ENCODE measurements at regions not wholly inside any gene's neighbourhood (a gene's known extent, or its start where the extent isn't known, plus 50 kb on each side); places are given as distances from the start of the nearest gene placed in this dataset.

DNA sequence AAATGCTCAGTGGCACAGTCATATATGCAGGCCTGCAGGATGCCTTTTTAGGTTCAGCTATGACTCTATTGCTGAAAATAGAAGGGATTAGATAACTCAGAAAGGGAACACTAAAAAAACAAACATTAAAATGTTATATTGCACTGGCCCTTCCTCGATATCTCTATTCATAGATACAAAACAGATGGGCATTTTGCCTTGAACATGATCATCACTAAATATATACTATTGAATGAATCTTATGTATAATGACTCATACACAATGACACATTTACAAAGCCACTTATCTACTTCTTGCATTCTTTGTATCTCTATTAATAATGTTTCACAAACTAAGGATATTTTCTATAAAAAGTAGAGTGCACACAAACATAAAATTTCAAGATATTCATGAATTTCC is 2352.8 kb upstream of the RAG2 start:
- TF ChIP-seq, protein P1, sequence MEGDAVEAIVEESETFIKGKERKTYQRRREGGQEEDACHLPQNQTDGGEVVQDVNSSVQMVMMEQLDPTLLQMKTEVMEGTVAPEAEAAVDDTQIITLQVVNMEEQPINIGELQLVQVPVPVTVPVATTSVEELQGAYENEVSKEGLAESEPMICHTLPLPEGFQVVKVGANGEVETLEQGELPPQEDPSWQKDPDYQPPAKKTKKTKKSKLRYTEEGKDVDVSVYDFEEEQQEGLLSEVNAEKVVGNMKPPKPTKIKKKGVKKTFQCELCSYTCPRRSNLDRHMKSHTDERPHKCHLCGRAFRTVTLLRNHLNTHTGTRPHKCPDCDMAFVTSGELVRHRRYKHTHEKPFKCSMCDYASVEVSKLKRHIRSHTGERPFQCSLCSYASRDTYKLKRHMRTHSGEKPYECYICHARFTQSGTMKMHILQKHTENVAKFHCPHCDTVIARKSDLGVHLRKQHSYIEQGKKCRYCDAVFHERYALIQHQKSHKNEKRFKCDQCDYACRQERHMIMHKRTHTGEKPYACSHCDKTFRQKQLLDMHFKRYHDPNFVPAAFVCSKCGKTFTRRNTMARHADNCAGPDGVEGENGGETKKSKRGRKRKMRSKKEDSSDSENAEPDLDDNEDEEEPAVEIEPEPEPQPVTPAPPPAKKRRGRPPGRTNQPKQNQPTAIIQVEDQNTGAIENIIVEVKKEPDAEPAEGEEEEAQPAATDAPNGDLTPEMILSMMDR (IDR thresholded peaks at IDR 0.05), result no peak
- no peak for TF ChIP-seq POLR2A (IDR thresholded peaks at IDR 0.05)

All from uterus (tissue), 2 donors.